HG03045 (cell line): ENCODE measurements at regions not wholly inside any gene's neighbourhood (a gene's known extent, or its start where the extent isn't known, plus 50 kb on each side); places are given as distances from the start of the nearest gene placed in this dataset.
"Not testable (repeated sequence)": the region's sequence is repeated elsewhere in the genome, so short reads cannot be mapped to it uniquely, and the experiment has no call there.

Experiments
- ATAC-seq: cut with Tn5 transposase; IDR thresholded peaks from one replicate; pipeline ENCODE4 v1.9.1; 2021; ENCODE audit warnings: mild to moderate bottlenecking, moderate library complexity; ENCODE audit not compliant: unreplicated experiment

GRCh38 chr17:45585794-45586650 is 95.5 kb upstream of the PLEKHM1 start:
- peak; percentile 30 for ATAC-seq

GRCh38 chr17:45586651-45586934 is 96.1 kb upstream of the PLEKHM1 start:
- ATAC-seq = not testable (repeated sequence)

- not testable (repeated sequence) for ATAC-seq
Observed at GRCh38 chr17:45592433-45592923, 102.0 kb upstream of the PLEKHM1 start.

- ATAC-seq = not testable (repeated sequence)
Observed at GRCh38 chr17:45596347-45596746, 105.8 kb upstream of the PLEKHM1 start.

DNA sequence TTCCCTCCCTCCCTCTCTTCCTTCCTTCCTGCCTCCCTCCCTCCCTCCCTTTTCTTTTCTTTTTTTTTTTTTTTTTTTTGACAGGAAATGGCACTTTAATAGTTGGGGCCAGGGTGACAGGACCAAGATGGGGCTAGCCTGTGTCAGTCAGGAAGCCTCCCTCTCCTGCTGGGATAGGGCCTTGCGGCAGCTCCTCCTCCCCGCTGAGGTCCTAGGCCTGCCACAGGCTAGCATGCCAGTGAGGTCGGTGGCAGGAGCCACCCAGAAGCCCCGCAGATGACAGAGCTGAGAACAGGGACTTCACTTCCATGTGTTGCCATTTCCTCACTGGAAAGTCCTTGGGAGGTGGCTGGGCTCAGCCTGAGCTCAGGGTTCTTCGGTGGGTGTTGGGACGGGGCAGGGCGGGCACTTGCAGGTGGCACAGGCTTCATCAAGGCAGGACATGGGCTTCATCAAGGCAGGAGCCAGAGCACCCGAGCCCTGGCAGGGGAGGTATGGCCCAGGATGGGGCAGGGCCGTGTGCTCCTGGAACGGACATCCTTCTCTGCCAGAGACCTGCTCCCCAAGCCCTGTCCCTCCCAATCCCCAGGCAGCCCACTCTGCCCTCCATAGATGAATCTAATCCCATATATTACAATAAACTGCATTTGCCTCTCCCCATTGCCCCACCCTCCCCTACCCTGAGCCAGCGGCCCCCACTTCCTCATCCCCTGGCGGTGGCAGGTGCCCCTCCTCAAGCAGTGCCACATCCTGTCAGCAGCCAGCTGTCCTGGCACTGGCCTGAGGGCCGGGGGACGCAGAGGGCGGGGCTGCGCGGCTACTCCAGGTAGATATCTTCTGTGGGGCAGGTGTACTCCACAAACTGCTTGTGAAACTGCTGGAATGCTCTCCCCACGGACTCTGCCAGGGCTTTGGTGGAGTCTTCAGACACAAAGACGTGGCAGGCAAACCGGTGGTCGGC is 109.8 kb upstream of the PLEKHM1 start:
- not testable (repeated sequence) for ATAC-seq

DNA sequence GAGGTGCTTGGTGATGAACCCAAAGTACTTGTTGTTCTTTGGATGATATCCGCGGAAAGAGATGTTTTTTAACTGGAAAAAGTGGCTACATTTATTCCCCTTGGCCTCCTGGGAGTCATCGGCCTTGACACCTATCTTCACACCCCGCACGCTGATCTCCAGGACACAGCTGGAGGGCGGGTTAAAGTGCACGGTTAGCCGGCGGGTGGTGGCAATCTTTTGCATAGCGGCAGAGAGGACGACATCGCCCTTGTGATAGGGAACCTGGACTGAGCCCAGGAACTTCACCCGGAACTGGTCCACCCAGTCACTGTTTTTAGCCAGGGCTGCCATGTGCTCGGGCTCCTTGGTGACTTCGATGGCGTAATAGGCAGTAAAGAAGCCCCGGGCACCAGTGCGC is 110.5 kb upstream of the PLEKHM1 start:
- not testable (repeated sequence) for ATAC-seq

- not testable (repeated sequence) for ATAC-seq
Observed at GRCh38 chr17:45601605-45602539, 111.4 kb upstream of the PLEKHM1 start.

DNA sequence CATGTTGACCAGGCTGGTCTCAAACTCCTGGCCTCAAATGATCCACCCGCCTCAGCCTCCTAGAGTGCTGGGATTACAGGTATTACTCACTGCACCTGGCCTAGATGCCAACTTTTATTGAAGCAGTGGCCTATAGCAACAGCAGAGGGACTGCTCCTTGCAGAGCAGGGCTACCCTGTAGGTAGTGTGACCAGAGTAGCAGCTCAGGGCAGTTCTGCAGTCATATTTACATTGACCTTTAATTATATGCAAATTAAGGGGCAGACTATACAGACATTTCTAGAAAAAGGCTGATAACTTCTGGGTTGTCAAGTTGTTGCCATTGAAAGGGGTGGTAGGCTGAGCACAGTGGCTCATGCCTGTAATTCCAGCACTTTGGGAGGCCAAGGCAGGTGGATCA is 115.2 kb upstream of the PLEKHM1 start:
- ATAC-seq = not testable (repeated sequence)

DNA sequence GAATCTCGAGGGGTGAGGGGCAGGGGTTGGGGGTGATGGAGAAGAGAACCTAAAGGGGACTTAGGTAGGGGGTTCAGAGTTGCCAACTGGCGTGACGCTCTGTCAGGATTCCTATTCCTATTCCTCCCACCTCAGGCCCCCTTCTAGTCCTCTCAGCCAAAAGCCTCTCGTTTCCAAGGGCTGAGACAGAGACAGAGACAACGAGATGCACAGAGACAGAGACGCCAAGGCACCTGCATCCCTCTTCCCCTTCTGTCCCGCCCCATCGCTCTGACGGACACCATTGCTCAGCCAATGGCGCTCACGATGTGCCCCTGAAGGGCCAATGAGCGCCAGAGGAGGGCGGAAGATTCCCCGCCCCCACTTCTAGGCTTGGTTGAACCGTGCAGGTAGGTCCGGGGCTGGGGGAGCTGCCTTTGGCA is 129.5 kb upstream of the PLEKHM1 start:
- ATAC-seq = peak; percentile 97

DNA sequence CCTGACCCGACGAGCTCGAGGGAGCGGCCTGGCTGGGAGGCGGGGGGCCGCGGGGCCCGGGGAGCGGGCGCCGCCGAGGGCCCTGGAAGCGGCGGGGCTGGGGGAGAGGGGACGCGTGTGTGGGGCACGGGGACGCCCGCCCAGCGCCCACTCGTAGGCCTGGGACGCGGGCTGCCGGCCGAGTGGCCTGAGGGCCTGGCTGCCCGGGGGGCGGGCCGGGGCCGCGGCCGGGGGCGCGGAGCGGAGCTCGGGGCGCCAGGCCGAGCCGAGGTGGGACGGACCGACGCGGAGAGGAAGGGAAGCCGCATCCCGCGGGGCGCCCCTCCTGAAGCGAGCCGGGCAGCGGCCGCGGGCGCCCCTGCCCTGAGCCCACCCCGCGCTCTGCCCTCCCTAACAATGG is 129.9 kb upstream of the PLEKHM1 start:
- ATAC-seq = peak; percentile 33

DNA sequence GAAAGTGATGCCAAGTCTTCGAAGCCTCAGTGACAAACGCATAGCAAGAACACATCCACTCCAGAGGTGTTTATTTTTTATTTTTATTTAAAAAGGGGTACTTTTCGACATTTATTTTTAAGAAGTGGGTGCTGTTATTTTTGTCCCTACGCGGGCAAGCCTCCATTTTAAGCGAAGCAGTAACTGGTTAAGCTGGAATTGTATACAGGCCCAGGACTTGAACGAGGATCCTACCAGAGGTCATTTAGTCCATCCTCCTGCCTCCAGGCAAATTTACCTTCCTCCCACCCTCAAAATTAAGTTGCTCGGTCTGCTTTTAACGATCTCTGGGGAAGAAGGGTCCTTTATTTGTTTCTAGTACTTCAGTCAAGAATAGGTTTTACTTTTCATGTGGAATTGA is 130.6 kb upstream of the PLEKHM1 start:
- ATAC-seq = not testable (repeated sequence)

- ATAC-seq = not testable (repeated sequence)
Observed at GRCh38 chr17:45622295-45622694, 131.8 kb upstream of the PLEKHM1 start.

DNA sequence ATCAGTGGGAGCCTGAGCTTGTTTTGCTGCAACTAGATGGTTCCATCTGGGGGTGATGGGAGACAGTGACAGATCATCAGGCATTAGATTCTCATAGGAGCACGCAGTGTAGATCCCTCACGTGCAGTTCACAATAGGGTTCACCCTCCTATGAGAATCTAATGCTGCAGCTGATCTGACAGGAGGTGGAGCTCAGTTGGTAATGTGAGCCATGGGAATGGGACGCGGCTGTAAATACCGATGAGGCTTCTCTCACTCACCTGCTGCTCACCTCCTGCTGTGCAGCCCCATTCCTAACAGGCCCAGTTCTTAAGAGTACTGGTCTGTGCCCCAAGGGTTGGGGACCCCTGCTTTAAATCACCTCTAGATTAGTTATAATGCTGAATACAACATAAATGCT is 137.5 kb upstream of the PLEKHM1 start:
- no peak for ATAC-seq

DNA sequence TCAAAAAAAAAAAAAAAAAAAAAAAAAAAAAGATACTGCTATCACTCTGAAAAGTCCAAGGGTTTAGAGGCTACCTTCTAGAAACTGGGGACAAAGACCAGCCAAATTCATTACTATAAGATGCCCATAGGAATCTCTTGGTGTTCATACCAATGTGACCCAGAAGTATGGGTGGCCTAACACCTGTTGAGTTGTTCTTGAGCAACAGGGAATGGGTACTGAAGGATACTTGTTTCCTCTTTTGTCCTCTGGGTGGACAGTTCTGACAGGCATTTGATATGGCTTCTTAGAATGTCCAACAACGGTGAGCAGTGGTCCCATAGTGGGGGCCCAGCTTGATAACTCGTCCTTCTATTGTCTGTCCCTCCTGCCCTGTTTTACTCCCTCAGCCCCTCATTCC is 141.4 kb upstream of the PLEKHM1 start:
- no peak for ATAC-seq

DNA sequence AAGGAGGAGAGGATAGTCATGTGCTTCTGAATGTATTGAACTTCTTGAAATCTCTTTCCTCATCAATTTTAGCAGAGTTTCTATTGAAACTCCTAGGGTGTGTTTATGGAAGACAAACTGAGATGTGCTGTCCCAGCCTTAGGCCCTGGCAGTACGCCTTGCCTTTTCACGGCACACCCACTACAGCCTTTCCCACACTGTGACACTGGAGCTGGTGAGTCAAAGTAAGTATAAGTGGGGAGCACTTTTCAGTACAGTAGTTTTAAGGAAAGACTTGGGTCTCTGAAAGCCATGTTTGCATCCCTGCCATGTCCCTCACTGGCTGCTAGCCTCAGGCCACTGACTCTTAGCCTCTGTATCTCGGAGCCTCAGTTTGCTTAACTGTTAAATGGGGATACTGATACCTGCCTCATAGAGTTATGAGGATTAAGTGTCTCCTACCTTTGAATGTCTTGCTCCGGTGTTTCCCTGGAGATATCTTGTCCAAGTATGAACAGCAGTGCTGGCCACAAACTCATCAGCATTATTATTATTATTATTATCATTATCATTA is 144.7 kb upstream of the CRHR1 start:
- no peak for ATAC-seq

DNA sequence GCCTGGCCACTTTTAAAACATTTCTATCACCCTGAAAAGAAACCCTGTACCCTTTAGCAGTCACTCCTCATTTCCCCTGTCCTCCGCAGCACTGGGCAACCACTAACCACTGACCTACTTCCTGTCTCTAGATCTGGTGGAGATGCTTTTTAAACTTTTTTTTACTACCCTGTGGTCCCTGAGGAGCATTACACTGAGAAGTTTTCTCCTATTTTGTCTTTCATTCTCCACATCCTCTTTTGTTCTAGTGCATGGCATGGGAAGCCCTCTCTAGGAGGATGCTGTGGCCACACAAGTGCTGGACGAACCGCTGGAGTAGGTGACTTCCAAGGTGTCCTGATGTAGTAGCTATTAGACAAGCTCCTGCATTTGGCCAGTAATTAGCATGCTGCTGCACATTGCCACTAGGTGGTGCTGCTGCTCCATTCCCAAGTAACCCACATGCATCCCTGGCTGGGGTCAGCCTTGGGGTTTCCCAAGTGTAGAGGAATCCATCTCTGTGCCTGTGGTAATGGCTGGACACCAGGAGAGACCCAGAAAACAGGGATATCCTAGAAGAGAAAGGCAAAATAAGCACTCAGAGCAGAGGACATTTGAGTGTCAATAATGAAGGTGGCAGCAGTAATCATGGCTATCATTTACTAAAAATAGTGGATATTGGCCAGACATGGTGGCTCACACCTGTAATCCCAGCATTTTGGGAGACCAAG is 143.8 kb upstream of the CRHR1 start:
- no peak for ATAC-seq

- no peak for ATAC-seq
Observed at GRCh38 chr17:45641541-45641940, 142.6 kb upstream of the CRHR1 start.

DNA sequence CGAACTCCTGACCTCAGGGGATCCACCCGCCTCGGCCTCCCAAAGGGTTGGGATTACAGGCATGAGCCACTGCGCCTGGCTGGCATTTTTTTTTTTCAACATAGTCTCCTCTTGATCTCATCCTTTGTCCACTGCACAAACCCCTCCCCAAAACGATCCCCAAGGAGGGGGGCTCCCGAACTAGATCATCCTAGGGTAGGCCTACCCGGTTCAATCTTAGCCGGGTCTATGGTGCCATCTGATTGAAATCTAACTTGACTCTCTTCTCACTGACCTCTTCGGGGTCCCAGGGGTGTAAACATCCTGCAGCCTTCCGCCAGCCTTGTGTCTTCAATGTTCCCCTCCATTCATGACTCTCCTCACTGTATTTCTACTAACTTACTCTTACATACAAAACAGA is 140.5 kb upstream of the CRHR1 start:
- no peak for ATAC-seq

DNA sequence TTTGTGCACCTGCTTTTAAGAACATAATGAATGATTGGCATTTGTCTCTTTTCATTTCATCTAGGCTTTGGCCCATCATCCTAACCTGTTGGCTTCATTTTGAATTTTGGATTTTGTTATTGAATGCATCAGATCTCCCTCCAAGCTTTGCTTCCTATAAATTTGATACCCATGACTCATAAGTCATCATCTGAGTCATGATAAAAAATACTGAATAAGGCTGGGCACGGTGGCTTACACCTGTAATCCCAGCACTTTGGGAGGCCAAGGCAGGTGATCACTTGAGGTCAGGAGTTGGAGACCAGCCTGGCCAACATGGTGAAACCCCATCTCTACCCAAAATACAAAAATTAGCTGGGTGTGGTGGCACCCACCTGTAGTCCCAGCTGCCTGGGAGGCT is 139.5 kb upstream of the CRHR1 start:
- not testable (repeated sequence) for ATAC-seq

- ATAC-seq = no peak
Observed at GRCh38 chr17:45645330-45645729, 138.8 kb upstream of the CRHR1 start.
